Left forelimb (tissue), 1 donor: ENCODE measurements at regions not wholly inside any gene's neighbourhood (a gene's known extent, or its start where the extent isn't known, plus 50 kb on each side); places are given as distances from the start of the nearest gene placed in this dataset.
"Not testable (repeated sequence)": the region's sequence is repeated elsewhere in the genome, so short reads cannot be mapped to it uniquely, and the experiment has no call there.

Experiments used
- DNase-seq: peaks from one replicate; pipeline ENCODE4 v3.0.0-alpha.2; 2018; ENCODE audit warnings: low spot score

- DNase-seq, result no peak
These were observed 78.1 kb upstream of the PICALM start for GRCh38 chr11:86147004-86147403.

DNA sequence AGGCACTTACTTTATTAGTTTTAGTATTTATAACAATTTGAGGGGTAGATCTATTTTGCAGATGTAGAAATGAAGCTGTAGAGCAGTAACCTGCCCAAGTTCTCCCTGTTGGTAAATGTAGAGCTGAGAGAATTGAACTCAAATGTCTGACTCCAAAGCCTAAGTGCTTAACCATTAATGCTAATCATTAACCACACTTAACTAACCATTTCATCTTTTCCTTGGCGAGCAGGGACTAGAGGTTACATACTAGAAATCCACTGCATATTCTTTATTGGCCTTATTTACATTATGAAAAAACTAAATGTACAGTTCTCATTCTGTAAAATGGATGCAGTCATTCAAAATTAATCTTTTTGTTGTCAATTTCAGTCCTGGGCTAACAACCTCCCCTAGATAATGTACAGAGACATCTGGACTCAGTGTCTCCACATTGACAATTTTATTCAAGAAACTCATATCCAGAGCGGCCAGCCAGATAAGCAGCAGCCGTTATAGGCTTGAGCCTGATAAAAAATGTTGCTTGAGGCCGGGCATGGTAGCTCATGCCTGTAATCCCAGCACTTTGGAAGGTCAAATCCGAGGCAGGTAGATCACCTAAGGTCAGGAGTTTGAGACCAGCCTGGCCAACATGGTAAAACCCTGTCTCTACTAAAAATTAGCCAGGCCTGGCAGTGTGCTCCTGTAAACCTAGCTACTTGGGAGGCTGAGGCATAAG, 76.7 kb upstream of the PICALM start:
- no peak for DNase-seq

GRCh38 chr11:86144846-86145245, 76.0 kb upstream of the PICALM start:
- DNase-seq, result no peak

DNA sequence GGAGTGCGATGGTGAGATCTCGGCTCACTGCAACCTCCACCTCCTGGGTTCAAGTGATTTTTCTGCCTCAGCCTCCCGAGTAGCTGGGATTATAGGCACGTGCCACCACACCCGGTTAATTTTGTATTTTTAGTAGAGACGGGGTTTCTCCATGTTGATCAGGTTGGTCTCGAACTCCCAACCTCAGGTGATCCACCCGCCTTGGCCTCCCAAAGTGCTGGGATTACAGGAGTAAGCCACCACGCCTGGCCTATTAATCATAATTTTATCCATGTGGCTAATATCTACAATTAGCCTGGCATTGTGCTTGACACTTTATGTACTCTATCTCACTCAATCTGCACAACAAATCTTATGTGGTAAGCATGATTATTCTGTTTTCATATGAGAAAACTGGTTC, 75.2 kb upstream of the PICALM start:
- not testable (repeated sequence) for DNase-seq

DNA sequence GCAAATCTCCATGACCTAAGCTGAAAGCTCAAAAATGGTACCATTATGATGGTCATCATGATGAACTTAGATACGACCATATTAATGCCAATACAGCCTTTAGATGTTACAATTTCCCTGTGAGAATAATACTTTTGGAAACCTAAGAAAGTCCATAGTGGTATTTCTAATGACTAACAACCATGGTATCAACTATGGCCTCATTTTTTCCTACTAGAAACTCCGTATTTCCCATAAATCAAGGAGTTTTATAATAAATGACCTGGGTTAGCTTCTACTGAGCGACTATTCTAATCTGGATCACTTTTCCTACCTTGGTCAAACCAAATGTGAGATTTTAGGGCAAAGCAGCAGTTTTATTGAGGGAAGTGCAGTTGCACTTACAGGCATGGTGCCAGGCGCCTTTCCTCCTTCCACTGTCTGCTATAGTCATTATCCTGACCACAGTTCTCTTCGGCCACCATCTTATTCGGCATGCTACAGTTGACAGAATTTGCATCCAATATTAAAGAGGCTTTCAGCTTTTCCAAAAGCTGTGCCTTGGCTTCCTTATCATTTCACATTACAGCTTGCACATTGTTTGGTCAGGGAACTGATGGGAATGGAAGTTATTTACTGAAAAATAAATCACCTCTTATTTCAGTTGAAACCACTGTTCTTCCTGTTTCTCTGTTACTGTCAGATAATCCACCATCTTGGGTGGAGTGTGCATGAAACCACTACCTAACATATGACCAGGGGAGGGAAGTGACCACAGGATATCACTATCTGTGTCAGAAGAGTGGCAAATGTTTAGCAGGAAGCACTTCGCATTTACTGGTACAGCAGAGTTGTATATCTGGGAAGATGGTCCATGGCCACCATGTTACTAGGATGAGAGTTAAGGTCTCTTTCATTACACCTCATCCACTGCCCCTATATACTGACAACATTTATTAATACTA, 74.5 kb upstream of the PICALM start:
- no peak for DNase-seq

- DNase-seq, result no peak
These were observed 73.3 kb upstream of the PICALM start for GRCh38 chr11:86142170-86142569.

DNA sequence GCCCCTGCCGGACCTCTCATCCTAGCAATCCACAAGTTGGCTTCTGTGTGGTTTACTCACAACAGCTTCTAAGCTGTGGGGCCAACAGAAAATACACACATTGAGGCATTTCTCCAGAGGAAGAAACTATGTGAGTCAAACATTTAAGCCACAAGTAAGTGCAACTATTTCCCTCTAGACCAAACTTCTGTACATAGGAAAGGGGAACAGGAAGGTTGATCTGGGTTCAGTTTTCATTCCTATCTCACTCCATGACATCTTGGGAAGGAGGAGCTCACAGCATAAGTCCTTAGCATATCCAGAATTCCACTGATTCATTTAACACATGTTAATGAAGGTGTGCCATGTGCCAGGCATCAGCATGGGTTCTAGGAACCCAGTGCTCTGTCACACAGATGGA, 72.8 kb upstream of the PICALM start:
- no peak for DNase-seq

- DNase-seq, result no peak
These were observed 71.6 kb upstream of the PICALM start for GRCh38 chr11:86140334-86140990.

- DNase-seq, result no peak
These were observed 70.1 kb upstream of the PICALM start for GRCh38 chr11:86138958-86139357.

DNA sequence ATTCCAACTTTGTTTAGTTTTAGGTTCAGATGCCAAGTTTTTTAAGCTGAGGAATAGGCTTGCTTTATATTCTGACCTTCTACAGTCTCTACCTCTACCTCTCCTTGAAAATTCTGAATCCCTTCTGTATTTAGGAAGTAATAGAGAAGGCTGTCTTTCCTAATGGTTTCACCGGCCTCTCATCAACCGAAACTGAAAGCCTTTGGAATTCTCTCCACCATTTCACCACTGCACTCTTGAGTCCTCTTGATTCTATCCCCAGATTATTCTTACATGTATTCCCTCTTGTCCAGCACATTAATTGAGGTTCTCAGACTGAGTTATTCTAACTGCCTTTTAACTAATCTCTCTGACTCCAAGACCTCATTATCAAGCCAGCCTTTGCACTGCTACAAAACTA, 67.7 kb upstream of the PICALM start:
- DNase-seq, result no peak

DNA sequence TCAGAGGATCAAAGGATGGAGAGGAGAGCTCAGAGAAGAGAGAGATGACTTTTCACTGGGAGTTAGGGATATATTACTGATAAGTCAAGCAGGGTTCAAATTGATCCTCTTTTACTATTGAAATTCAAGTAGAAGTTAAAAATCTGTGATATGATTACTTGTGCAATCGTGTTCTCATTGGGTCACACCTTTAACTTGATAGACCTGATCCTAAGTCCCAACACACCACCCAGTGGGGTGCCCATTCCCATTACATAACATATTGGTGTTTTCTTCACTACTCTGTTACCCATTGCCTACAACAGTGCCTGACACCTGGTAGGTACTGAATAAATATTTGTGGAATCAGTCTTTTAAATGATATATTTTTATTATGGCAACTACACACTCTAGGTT, 66.4 kb upstream of the PICALM start:
- DNase-seq, result no peak

- DNase-seq, result no peak
These were observed 65.9 kb upstream of the PICALM start for GRCh38 chr11:86134580-86135318.

GRCh38 chr11:86132667-86133249, 63.9 kb upstream of the PICALM start:
- DNase-seq, result no peak

GRCh38 chr11:86129740-86130540, 61.1 kb upstream of the PICALM start:
- no peak for DNase-seq

- DNase-seq, result no peak
These were observed 60.0 kb upstream of the PICALM start for GRCh38 chr11:86128914-86129313.

- no peak for DNase-seq
These were observed 58.0 kb upstream of the PICALM start for GRCh38 chr11:86126862-86127261.

DNA sequence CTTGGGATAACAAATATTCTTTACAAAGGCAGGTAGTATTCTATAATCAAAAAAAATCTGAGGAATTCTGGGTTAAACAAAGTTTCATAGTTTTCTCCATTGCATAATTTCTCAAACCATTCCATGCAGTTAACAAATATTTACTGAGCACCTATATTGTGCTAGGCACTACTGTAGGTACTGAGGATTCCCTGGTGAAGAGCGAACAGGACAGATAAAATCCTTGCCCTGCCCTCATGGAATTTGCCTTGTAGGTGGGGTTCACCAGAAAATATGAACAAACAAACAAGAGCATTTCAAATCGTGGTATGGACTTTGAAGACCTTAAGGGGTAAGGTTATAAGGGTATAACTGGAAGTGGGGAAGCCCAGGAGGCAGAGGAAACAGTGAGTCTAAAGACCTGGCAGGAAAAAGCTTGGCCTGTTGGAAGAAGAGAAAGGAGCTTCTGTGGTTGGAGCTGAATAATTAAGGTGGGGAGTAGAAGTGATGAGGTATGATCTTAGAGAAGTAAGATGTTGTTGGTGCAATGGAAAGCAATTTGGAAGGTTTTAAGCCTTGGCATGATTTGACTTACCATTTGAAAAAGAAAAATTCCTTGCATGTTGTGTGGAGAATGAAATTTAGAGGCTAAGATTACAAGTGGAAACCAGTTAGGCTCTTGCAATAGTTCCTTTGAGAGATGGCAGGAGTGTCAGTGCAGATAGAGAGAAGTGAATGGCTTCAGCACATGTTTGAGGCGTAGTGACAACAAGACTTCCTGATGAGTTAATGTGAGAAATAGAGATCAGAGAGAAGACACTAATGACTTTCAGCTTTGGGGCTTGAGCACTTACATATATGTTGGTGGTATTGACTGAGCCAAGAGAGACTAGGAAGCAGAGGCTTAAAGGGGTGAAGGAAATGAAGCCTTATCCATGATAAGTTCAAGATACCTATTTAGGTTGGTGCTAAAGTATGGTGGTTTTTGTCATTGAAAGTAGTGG, 55.7 kb upstream of the PICALM start:
- no peak for DNase-seq

GRCh38 chr11:86122773-86123172, 53.9 kb upstream of the PICALM start:
- DNase-seq, result no peak

- no peak for DNase-seq
These were observed 51.9 kb upstream of the PICALM start for GRCh38 chr11:86120807-86121206.

GRCh38 chr11:86119906-86120305, 51.0 kb upstream of the PICALM start:
- no peak for DNase-seq
